GM12878 (cell line): ENCODE measurements at regions not wholly inside any gene's neighbourhood (a gene's known extent, or its start where the extent isn't known, plus 50 kb on each side); places are given as distances from the start of the nearest gene placed in this dataset.

ENCODE experiments used
- ATAC-seq: fragments of 200-7000 bp; cut with Tn5 transposase; 3 replicates; pipeline ENCODE4 v1.9.1; 2020; ENCODE audit warnings: mild to moderate bottlenecking, moderate library complexity
- BruUV-seq: library from RNA; stranded (reverse); fragments of 400-500 nt; replicated peaks from 2 replicates; lab custom pipeline; 2021; lab: Mats Ljungman, UMichigan
- CTCF ChIA-PET: fragments of 300-600 bp; sonication (Branson Sonifier 250); formaldehyde crosslinking; extraction: SDS; loops from one replicate; lab custom pipeline; 2021; ENCODE audit warnings: inconsistent platforms; lab: Yijun Ruan, JAX
- POLR2A ChIA-PET: fragments of 350-600 bp; formaldehyde crosslinking; extraction: SDS; loops from one replicate; lab custom pipeline; 2021; ENCODE audit warnings: inconsistent platforms; lab: Charles Lee
- RAD21 ChIA-PET: fragments of 300-600 bp; sonication (Branson Sonifier 250); formaldehyde crosslinking; loops from one replicate; lab custom pipeline; 2023; ENCODE audit warnings: antibody characterized with exemption; ENCODE audit not compliant: unreplicated experiment; lab: Charles Lee
- SMC1A ChIA-PET: fragments of 300-600 bp; sonication (Branson Sonifier 250); formaldehyde crosslinking; loops from one replicate; lab custom pipeline; 2023; ENCODE audit not compliant: unreplicated experiment, uncharacterized antibody; lab: Charles Lee
- DNase-seq: peaks from one replicate; pipeline ENCODE4 v3.0.0-alpha.2; 2011; ENCODE audit warnings: low read depth, low spot score
- FAIRE-seq: peaks from 3 replicates; lab custom pipeline; 2011; peaks lifted over from hg19 to GRCh38; lab: Jason Lieb, UNC
- H2AFZ ChIP-seq: 2 replicates; pipeline ENCODE4 v1.6.0; 2011; ENCODE audit warnings: low read depth, low read length, control low read depth; ENCODE audit not compliant: control insufficient read depth
- H3K27ac ChIP-seq: 2 replicates; pipeline ENCODE4 v1.5.1; 2011; ENCODE audit warnings: control low read depth; ENCODE audit not compliant: control insufficient read depth, insufficient read depth
- H3K27me3 ChIP-seq, 2 experiments: replicated peaks in 1 of 2; 2 replicates each; pipeline versions ENCODE4 v1.6.0 to v1.6.1; 2011; ENCODE audit warnings: low read length in 1 of 2; ENCODE audit not compliant: control insufficient read depth in 2 of 2, insufficient read depth in 2 of 2
- H3K36me3 ChIP-seq, 2 experiments: 2 replicates each; pipeline ENCODE4 v1.5.1; 2011; ENCODE audit warnings: low read length in 1 of 2; ENCODE audit not compliant: control insufficient read depth in 2 of 2, insufficient read depth in 2 of 2
- H3K4me1 ChIP-seq: 2 replicates; pipeline ENCODE4 v1.6.1; 2011; ENCODE audit warnings: mild to moderate bottlenecking, low read length, moderate library complexity, mixed read lengths; ENCODE audit not compliant: control insufficient read depth, insufficient read depth
- H3K4me2 ChIP-seq: 2 replicates; pipeline ENCODE4 v1.6.0; 2011; ENCODE audit warnings: control low read depth; ENCODE audit not compliant: control insufficient read depth, insufficient read depth
- H3K4me3 ChIP-seq: fragments of 200-600 bp; sonication (generic); 2 replicates; pipeline ENCODE4 v1.5.1; 2016
- H3K79me2 ChIP-seq: 2 replicates; pipeline ENCODE4 v1.6.0; 2011; ENCODE audit warnings: low read length; ENCODE audit not compliant: control insufficient read depth, insufficient read depth
- H3K9ac ChIP-seq: 2 replicates; pipeline ENCODE4 v1.8.0; 2011; ENCODE audit warnings: low read length, control low read depth, mixed read lengths; ENCODE audit not compliant: control insufficient read depth, insufficient read depth
- H3K9me3 ChIP-seq: replicated peaks from 3 replicates; pipeline ENCODE4 v1.5.1; 2011; ENCODE audit warnings: mild to moderate bottlenecking, low read length; ENCODE audit not compliant: control insufficient read depth, insufficient read depth
- H4K20me1 ChIP-seq: 2 replicates; pipeline ENCODE4 v1.6.0; 2011; ENCODE audit not compliant: control insufficient read depth, insufficient read depth
- EED ChIP-seq: sonication (generic); IDR thresholded peaks from 2 replicates; pipeline ENCODE4 v1.6.1; 2016; ENCODE audit warnings: antibody characterized with exemption, low read depth
- ESRRA ChIP-seq: IDR thresholded peaks from 2 replicates; pipeline ENCODE4 v1.6.1; 2012; ENCODE audit warnings: mild to moderate bottlenecking, low read length, improper control_type of control experiment
- HCFC1 ChIP-seq: fragments of 150-350 bp; IDR thresholded peaks from 2 replicates; pipeline ENCODE4 v1.6.1; 2014; ENCODE audit warnings: low read length
- NFYB ChIP-seq: IDR thresholded peaks from 2 replicates; pipeline ENCODE4 v1.6.1; 2011; ENCODE audit warnings: low read depth, mild to moderate bottlenecking, low read length, improper control_type of control experiment, moderate library complexity; ENCODE audit not compliant: insufficient read depth
- PBX3 ChIP-seq: IDR thresholded peaks from 2 replicates; pipeline ENCODE4 v1.6.1; 2011; ENCODE audit warnings: mild to moderate bottlenecking, low read depth, low read length, moderate library complexity; ENCODE audit not compliant: insufficient replicate concordance
- SMC3 ChIP-seq: IDR thresholded peaks from 2 replicates; pipeline ENCODE4 v1.6.1; 2011; ENCODE audit warnings: low read length, improper control_type of control experiment, borderline replicate concordance
- STAT1 ChIP-seq: fragments of 450-650 bp; conservative IDR thresholded peaks from 2 replicates; pipeline ENCODE4 v1.6.1; 2014; ENCODE audit warnings: antibody characterized with exemption, mild to moderate bottlenecking
- STAT3 ChIP-seq: IDR thresholded peaks from 2 replicates; pipeline ENCODE4 v1.6.1; 2011; ENCODE audit warnings: low read depth, low read length, improper control_type of control experiment
- SUPT20H ChIP-seq: IDR thresholded peaks from 2 replicates; pipeline ENCODE4 v1.6.1; 2011; ENCODE audit warnings: low read depth, mild to moderate bottlenecking, low read length, moderate library complexity, borderline replicate concordance; ENCODE audit not compliant: control insufficient read depth
- ZNF622 ChIP-seq: fragments of 450-650 bp; IDR thresholded peaks from 2 replicates; pipeline ENCODE4 v1.6.1; 2017; ENCODE audit warnings: mild to moderate bottlenecking, inconsistent platforms
- ZSCAN29 ChIP-seq: fragments of 450-650 bp; IDR thresholded peaks from 2 replicates; pipeline ENCODE4 v1.6.1; 2017; ENCODE audit warnings: mild to moderate bottlenecking, moderate library complexity
- in situ Hi-C: fragments of 300-500 bp; cut with MboI; formaldehyde crosslinking; loops from 9 replicates; pipeline ENCODE4 v1.14.3; 2018; ENCODE audit warnings: mixed read lengths
- intact Hi-C: fragments of 100-400 bp; cut with micrococcal nuclease; formaldehyde crosslinking; loops from one replicate; pipeline ENCODE4 v1.14.2; 2022; ENCODE audit not compliant: unreplicated experiment

- TF ChIP-seq PBX3, result no peak
Observed at GRCh38 chr16:55252577-55252976, 71.4 kb upstream of the IRX6 start (continued).

GRCh38 chr16:55253987-55254386 is 70.0 kb upstream of the IRX6 start:
- Histone ChIP-seq H3K36me3 (no peaks in the 10 kb centered on the region), H4K20me1 (no peaks in the 10 kb centered on the region), H3K9me3 (no peaks in the 10 kb centered on the region), H3K27ac (no peak overlapping the region), H3K4me3 (no peak overlapping the region), H2AFZ (no peak overlapping the region), H3K4me1 (no peaks in the 10 kb centered on the region), H3K27me3 (no peaks in the 10 kb centered on the region), H3K79me2 (no peaks in the 10 kb centered on the region), H3K9ac (no peak overlapping the region), H3K4me2 (no peak overlapping the region)
- no peak for TF ChIP-seq SMC3
- no peak for TF ChIP-seq ZSCAN29
- TF ChIP-seq ESRRA, result no peak
- TF ChIP-seq EED, result no peak
- no peak for TF ChIP-seq NFYB
- TF ChIP-seq SUPT20H, result no peak
- TF ChIP-seq HCFC1, result no peak
- no peak for TF ChIP-seq ZNF622
- TF ChIP-seq STAT1, result no peak
- TF ChIP-seq STAT3, result no peak
- CTCF ChIA-PET, result no interaction called here
- FAIRE-seq (no peak), DNase-seq (no peak), ATAC-seq (no peak)
- POLR2A ChIA-PET, result no interaction called here
- RAD21 ChIA-PET, result no interaction called here
- intact Hi-C loops (no loop called here), in situ Hi-C loops (loop anchor here (25.0 kb wide), 1 partner anchor 1692 kb away; no protein-coding TSS in a partner anchor)
- SMC1A ChIA-PET, result no interaction called here
- no TSS peak for BruUV-seq
